ENCODE measurements at regions not wholly inside any gene's neighbourhood (a gene's known extent, or its start where the extent isn't known, plus 50 kb on each side); places are given as distances from the start of the nearest gene placed in this dataset.

DNA sequence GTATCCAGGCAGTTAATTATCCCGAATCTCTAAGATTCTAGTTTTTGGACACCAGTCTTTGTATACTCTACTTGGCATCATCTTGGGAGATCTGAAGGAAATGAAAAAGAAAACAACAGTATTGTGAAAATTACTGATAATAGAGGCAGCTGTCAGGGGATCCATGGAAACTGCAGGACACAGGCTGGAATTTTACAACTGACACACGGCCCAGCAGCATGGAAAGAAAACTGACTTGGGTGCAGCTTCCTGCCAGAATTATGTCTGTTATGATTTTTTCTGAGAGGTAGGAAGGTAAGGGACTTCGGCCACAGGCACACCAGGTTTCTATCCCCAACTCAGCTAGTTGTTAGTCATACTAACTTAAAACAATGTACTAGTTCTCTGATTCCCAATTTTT, 57.7 kb upstream of the ERBB4 start:
- no peak for DNase-seq

DNA sequence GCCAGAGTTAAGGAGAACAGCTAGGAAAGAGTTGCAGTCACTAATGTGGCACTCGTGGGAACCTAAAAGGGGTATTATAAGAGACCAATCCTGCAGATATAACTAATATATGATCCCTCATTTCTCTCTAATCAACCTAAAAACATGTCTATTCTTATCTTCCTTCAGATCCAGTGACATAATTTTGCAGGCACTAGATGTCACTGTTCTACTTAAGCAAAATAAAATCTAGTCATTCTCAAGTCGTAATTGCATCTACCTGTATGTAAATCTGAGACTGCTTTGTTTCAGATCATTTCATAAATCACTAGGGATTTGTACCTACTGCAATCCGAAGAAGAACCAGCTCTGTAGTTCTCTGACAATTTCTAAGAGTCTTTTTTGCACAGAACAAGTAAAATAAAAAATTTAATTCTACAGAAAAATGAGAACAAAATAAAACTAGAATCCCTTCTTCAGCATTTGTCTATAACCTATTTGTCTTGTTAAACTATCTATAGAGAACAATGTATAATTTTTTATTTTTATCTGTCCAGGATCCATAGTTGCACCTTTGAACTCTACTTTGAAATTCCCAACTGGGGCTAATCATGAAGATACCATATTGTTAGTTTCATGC, 56.5 kb upstream of the ERBB4 start:
- no peak for DNase-seq

DNA sequence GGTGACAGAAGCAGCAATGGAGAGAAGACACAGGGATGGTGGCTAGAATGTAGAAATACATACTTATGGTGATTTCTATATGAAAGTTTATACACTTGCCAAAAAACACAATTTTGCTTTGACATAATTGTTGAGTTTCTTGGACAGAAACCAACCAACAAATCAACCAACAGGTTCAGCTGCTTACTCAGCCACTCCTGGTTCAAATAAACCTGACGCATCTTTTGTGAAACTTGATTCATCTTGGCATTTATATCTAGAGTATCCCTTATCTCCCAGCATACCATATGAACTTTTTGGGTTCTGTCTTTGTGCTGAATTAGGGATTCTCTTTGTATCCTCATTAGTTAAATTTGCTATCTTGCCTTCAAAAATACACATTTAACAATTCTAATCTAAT, 54.1 kb upstream of the ERBB4 start:
- DNase-seq = no peak
